Adrenal gland (tissue), 9 donors: ENCODE measurements at regions not wholly inside any gene's neighbourhood (a gene's known extent, or its start where the extent isn't known, plus 50 kb on each side); places are given as distances from the start of the nearest gene placed in this dataset.
"Not testable (repeated sequence)": the region's sequence is repeated elsewhere in the genome, so short reads cannot be mapped to it uniquely, and the experiment has no call there.

Experiments used
- DNase-seq, 7 donors: peaks; one replicate each; pipeline ENCODE4 v3.0.0-alpha.2; 2019 to 2020
- H3K27ac ChIP-seq, 5 donors: fragments of 200-600 bp; sonication (generic) in 4 of 5; 1 replicate in 3 of 5; 2 replicates in 2 of 5; pipeline versions ENCODE4 v1.5.1 to v1.8.0; 2016 to 2020; ENCODE audit warnings: mild to moderate bottlenecking in 1 of 5
- H3K27me3 ChIP-seq: fragments of 200-600 bp; 2 replicates; pipeline ENCODE4 v1.8.0; 2021
- H3K36me3 ChIP-seq, 2 donors: fragments of 200-600 bp; replicated peaks in 1 of 2; 1 replicate in 1 of 2; 2 replicates in 1 of 2; pipeline versions ENCODE4 v1.5.1 to v1.8.0; 2018 to 2022
- H3K4me1 ChIP-seq, 2 donors: fragments of 200-600 bp; replicated peaks in 1 of 2; 1 replicate in 1 of 2; 2 replicates in 1 of 2; pipeline versions ENCODE4 v1.5.1 to v1.8.0; 2018 to 2021
- H3K4me3 ChIP-seq, 4 donors: fragments of 200-600 bp; sonication (generic) in 3 of 4; one replicate each; pipeline ENCODE4 v1.5.1; 2016 to 2018
- H3K9me3 ChIP-seq, 3 donors: fragments of 200-600 bp; sonication (generic) in 1 of 3; replicated peaks in 1 of 3; 1 replicate in 2 of 3; 2 replicates in 1 of 3; pipeline versions ENCODE4 v1.5.1 to v1.8.0; 2016 to 2021
- POLR2A ChIP-seq, 2 donors: fragments of 450-650 bp; IDR thresholded peaks; one replicate each; pipeline ENCODE4 v1.6.1; 2017; ENCODE audit warnings: antibody characterized with exemption in 2 of 2, mild to moderate bottlenecking in 2 of 2, moderate library complexity in 1 of 2
- WGBS, 4 donors: extraction: QIAGEN DNeasy Blood & Tissue Kit in 2 of 4; methylation state at CpG; one replicate each; pipeline versions ENCODE4 v1.1.5 to v1.1.7; 2013 to 2017; 5-methylcytosine and 5-hydroxymethylcytosine counted together
- intact Hi-C, 2 donors: fragments of 100-400 bp; cut with DNase I; formaldehyde crosslinking; loops; one replicate each; pipeline versions ENCODE4 v1.14.1 to v1.15.0; 2022 to 2023
- TF ChIP-seq, protein P1 (sequence below), 6 experiments: fragments of 450-650 bp in 4 of 6; fragments of 200-600 bp in 2 of 6; sonication (generic) in 1 of 6; IDR thresholded peaks; 1 replicate in 5 of 6; 2 replicates in 1 of 6; pipeline versions ENCODE4 v1.5.1 to v1.8.0; 2016 to 2021; ENCODE audit warnings: antibody characterized with exemption in 6 of 6, mild to moderate bottlenecking in 2 of 6, moderate library complexity in 1 of 6
- donor health status: healthy with polysubstance abuse.
- donor health status: Bipolar disorder and iron deficiency.
- donor health status: DM: yes; HTN: yes; CAD: no.
- donor health status: DM: no; HTN: no; CAD: no.
- donor health status: DM: no; HTN: no; CAD: no.

DNA sequence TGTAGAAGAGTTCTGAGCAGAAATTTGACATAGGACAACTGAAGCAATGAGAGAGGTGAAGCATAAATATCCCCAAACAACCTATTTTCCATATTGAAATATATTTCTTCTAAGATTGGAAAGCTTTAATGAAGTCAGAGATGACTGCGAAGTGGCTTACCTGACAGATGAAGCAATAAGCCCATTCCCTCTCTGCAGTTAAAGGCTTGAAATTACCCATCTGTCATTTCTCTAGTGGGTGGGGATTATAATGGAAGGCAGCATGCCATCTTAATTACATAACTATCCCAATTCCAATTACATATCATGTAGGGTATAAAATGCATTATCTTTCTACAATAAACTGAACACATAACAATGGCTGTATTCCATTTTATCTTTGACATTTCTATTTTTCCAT is 1070.5 kb downstream of the SI start:
- intact Hi-C loops: no loop called here
- no peak overlapping the region for H3K27ac ChIP-seq
- no peaks in the 10 kb centered on the region for H3K4me1 ChIP-seq
- no peak for DNase-seq
- no peaks in the 10 kb centered on the region for H3K36me3 ChIP-seq
- H3K9me3 ChIP-seq: no peaks in the 10 kb centered on the region
- 83 to 96% (median 91%) methylated on average over 1 of the region's 1 CpG for WGBS, 4 donors
- TF ChIP-seq POLR2A (IDR thresholded peaks at IDR 0.05): no peak
- TF ChIP-seq, protein P1, sequence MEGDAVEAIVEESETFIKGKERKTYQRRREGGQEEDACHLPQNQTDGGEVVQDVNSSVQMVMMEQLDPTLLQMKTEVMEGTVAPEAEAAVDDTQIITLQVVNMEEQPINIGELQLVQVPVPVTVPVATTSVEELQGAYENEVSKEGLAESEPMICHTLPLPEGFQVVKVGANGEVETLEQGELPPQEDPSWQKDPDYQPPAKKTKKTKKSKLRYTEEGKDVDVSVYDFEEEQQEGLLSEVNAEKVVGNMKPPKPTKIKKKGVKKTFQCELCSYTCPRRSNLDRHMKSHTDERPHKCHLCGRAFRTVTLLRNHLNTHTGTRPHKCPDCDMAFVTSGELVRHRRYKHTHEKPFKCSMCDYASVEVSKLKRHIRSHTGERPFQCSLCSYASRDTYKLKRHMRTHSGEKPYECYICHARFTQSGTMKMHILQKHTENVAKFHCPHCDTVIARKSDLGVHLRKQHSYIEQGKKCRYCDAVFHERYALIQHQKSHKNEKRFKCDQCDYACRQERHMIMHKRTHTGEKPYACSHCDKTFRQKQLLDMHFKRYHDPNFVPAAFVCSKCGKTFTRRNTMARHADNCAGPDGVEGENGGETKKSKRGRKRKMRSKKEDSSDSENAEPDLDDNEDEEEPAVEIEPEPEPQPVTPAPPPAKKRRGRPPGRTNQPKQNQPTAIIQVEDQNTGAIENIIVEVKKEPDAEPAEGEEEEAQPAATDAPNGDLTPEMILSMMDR (IDR thresholded peaks at IDR 0.05): no peak
- no peaks in the 10 kb centered on the region for H3K27me3 ChIP-seq
- H3K4me3 ChIP-seq: no peak overlapping the region

DNA sequence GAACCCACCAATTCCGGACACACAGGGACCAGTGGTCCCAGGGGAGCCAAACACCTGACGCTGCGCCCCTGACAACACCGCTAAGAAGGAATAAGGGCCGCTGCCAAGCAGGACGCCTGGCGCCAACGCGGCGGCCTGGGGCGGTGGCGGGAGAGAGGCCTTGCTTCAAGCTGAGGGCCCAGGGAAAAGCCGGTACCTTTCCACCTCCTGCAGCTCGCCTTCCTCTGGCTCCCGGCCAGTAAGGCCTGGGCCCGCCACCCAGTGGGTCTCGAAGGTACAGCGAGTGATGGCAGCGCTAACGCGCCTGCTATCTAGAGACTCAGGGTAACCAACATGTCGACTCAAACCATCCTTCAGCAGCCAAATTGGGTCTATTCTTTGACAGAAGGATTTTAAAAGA is 1074.1 kb downstream of the SI start:
- no peaks in the 10 kb centered on the region for H3K9me3 ChIP-seq
- no peaks in the 10 kb centered on the region for H3K27me3 ChIP-seq
- TF ChIP-seq POLR2A (IDR thresholded peaks at IDR 0.05): no peak
- TF ChIP-seq, protein P1 (IDR thresholded peaks at IDR 0.05): no peak
- H3K4me3 ChIP-seq: no peak overlapping the region
- no peaks in the 10 kb centered on the region for H3K4me1 ChIP-seq
- H3K36me3 ChIP-seq: no peaks in the 10 kb centered on the region
- DNase-seq: no peak
- WGBS, 4 donors: 86 to 91% (median 89%) methylated on average over 19 to 22 of the region's 22 CpGs
- intact Hi-C loops: no loop called here
- H3K27ac ChIP-seq: no peak overlapping the region

DNA sequence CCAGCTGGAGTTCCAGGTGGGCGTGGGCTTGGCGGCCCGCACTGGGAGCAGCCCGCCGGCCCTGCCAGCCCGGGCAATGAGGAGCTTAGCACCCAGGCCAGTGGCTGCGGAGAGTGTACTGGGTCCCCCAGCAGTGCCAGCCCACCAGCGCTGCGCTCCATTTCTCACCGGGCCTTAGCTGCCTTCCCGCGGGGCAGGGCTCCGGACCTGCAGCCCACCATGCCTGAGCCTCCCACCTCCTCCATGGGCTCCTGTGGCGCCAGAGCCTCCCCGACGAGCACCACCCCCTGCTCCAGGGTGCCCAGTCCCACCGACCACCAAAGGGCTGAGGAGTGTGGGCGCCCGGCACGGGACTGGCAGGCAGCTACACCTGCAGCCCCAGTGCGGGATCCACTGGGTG is 1075.3 kb downstream of the SI start:
- H3K9me3 ChIP-seq, H3K4me1 ChIP-seq, H3K4me3 ChIP-seq, H3K27me3 ChIP-seq, H3K36me3 ChIP-seq, intact Hi-C loops, H3K27ac ChIP-seq, DNase-seq: not testable (repeated sequence)
- 90 to 96% (median 92%) methylated on average over 8 to 21 of the region's 21 CpGs for WGBS, 4 donors

DNA sequence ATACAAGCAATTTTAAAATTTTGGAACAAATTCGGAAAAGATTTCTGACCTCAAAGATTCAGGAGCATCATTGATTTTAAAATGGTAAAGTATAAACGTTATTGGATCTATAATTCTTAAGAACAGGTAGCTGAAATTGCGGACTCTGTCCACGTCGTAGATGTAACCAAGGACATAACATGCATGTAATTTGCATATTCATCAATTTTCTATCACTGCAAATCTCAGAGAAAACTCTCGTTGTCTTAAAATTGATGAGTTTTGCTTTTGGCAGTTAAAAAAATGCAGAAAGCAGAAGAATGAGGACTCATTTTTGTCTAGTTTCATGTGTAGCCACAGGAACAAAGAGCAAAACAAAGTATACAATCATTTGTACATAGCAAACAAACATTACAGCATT is 1094.4 kb downstream of the SI start:
- H3K27me3 ChIP-seq: no peaks in the 10 kb centered on the region
- H3K27ac ChIP-seq: no peak overlapping the region
- H3K4me3 ChIP-seq: no peak overlapping the region
- H3K36me3 ChIP-seq: no peaks in the 10 kb centered on the region
- intact Hi-C loops: no loop called here
- WGBS, 4 donors: 68 to 76% (median 73%) methylated on average over 6 of the region's 6 CpGs
- TF ChIP-seq, protein P1 (IDR thresholded peaks at IDR 0.05): no peak
- TF ChIP-seq POLR2A (IDR thresholded peaks at IDR 0.05): no peak
- no peaks in the 10 kb centered on the region for H3K4me1 ChIP-seq
- H3K9me3 ChIP-seq: no peaks in the 10 kb centered on the region
- no peak for DNase-seq

DNA sequence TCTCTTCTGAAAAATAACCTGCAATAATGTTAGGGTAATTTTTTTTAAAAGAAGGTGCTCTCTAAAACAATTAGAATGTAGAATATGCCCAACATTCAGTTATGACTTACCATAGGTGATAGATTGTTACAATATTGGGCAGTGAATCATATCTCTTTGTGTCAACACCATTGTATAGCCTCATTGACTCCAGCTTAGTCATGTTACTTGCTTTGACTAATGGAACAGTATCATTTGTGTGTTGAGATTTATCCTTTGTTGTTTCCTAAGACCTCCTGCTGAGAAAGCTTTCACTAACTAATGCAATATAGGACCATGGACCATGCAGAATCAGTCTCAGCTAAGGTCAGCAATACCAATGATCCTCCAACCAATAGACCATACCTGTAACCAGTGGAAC is 1106.4 kb downstream of the SI start:
- no peak for DNase-seq
- H3K4me1 ChIP-seq: no peaks in the 10 kb centered on the region
- no peaks in the 10 kb centered on the region for H3K9me3 ChIP-seq
- no peak overlapping the region for H3K27ac ChIP-seq
- intact Hi-C loops: no loop called here
- H3K4me3 ChIP-seq: no peak overlapping the region
- H3K27me3 ChIP-seq: no peaks in the 10 kb centered on the region
- H3K36me3 ChIP-seq: no peaks in the 10 kb centered on the region
- TF ChIP-seq, protein P1 (IDR thresholded peaks at IDR 0.05): no peak
- no peak for TF ChIP-seq POLR2A (IDR thresholded peaks at IDR 0.05)
